K562 (cell line): ENCODE measurements at regions not wholly inside any gene's neighbourhood (a gene's known extent, or its start where the extent isn't known, plus 50 kb on each side); places are given as distances from the start of the nearest gene placed in this dataset.

Source experiments
- CHCHD3 ChIP-seq: fragments of 250-450 bp; sonication (Bioruptor Pico); IDR thresholded peaks from 2 replicates; pipeline ENCODE4 v2.1.2; 2022; ENCODE audit warnings: mild to moderate bottlenecking
- GATA2 ChIP-seq: sonication (generic); formaldehyde crosslinking; IDR thresholded peaks from 2 replicates; pipeline ENCODE4 v1.4.0; 2020; ENCODE audit warnings: mild to moderate bottlenecking, missing genetic modification reagents
- GTF2E2 ChIP-seq: fragments of 200-800 bp; sonication (Bioruptor generic); IDR thresholded peaks from 2 replicates; pipeline ENCODE4 v1.6.1; 2016; ENCODE audit warnings: missing genetic modification characterization, missing compliant biosample characterization
- ILK ChIP-seq: fragments of 450-650 bp; IDR thresholded peaks from 2 replicates; pipeline ENCODE4 v1.6.1; 2016; ENCODE audit warnings: missing genetic modification characterization, low read depth, mild to moderate bottlenecking, missing compliant biosample characterization, moderate library complexity, borderline replicate concordance
- NELFE ChIP-seq: IDR thresholded peaks from 2 replicates; pipeline ENCODE4 v1.6.1; 2011; ENCODE audit warnings: mild to moderate bottlenecking; ENCODE audit not compliant: insufficient read depth, insufficient read length
- NEUROD1 ChIP-seq: fragments of 150-350 bp; IDR thresholded peaks from 2 replicates; pipeline ENCODE4 v1.6.1; 2014; ENCODE audit warnings: borderline replicate concordance, low read length, low read depth; ENCODE audit not compliant: partially characterized antibody
- POLR2A ChIP-seq: fragments of 450-650 bp; conservative IDR thresholded peaks from 2 replicates; pipeline ENCODE4 v1.6.1; 2016
- POLR2AphosphoS2 ChIP-seq: IDR thresholded peaks from 2 replicates; pipeline ENCODE4 v1.6.1; 2012; ENCODE audit warnings: low read length, improper control_type of control experiment
- POLR2B ChIP-seq: fragments of 450-650 bp; IDR thresholded peaks from 2 replicates; pipeline ENCODE4 v1.6.1; 2018; ENCODE audit warnings: low read depth; ENCODE audit not compliant: partially characterized antibody
- SIN3B ChIP-seq: fragments of 450-650 bp; IDR thresholded peaks from 2 replicates; pipeline ENCODE4 v1.6.1; 2017; ENCODE audit warnings: low read depth, mild to moderate bottlenecking, moderate library complexity
- SMARCA5 ChIP-seq: fragments of 450-650 bp; IDR thresholded peaks from 2 replicates; pipeline ENCODE4 v1.6.1; 2016
- YY1 ChIP-seq, 3 experiments: IDR thresholded peaks; 2 replicates each; pipeline ENCODE4 v1.6.1; 2011; ENCODE audit warnings: low read length in 2 of 3, mild to moderate bottlenecking in 2 of 3, moderate library complexity in 2 of 3, borderline replicate concordance in 1 of 3, control low read depth in 1 of 3, low read depth in 1 of 3; ENCODE audit not compliant: insufficient read depth in 3 of 3, insufficient replicate concordance in 2 of 3, control insufficient read depth in 1 of 3, insufficient read length in 1 of 3; ENCODE audit errors: extremely low read depth in 1 of 3
- ZFPM2 ChIP-seq: fragments of 250-450 bp; sonication (Bioruptor Pico); IDR thresholded peaks from 2 replicates; pipeline ENCODE4 v1.5.1; 2022; ENCODE audit warnings: mild to moderate bottlenecking
- ZNF282 ChIP-seq: sonication (generic); formaldehyde crosslinking; IDR thresholded peaks from 2 replicates; pipeline ENCODE4 v1.8.1; 2023; ENCODE audit warnings: missing genetic modification reagents
- ZNF668 ChIP-seq: fragments of 250-450 bp; sonication (Bioruptor Pico); IDR thresholded peaks from 2 replicates; pipeline ENCODE4 v1.8.0; 2022; ENCODE audit warnings: mild to moderate bottlenecking, inconsistent platforms
- TF ChIP-seq, protein P1 (sequence below): sonication (generic); formaldehyde crosslinking; IDR thresholded peaks from 2 replicates; pipeline ENCODE4 v1.9.0; 2022; ENCODE audit warnings: mild to moderate bottlenecking, missing genetic modification reagents
- TF ChIP-seq, protein P2 (sequence below): fragments of 450-650 bp; formaldehyde crosslinking; IDR thresholded peaks from 2 replicates; pipeline ENCODE4 v1.4.0; 2020; ENCODE audit warnings: mild to moderate bottlenecking, moderate library complexity
- TF ChIP-seq, protein P3 (sequence below): fragments of 450-650 bp; IDR thresholded peaks from 2 replicates; pipeline ENCODE4 v1.6.1; 2017; ENCODE audit warnings: mild to moderate bottlenecking, moderate library complexity
- TF ChIP-seq, protein P4 (sequence below): sonication (generic); formaldehyde crosslinking; IDR thresholded peaks from 2 replicates; pipeline ENCODE4 v1.8.0; 2022; ENCODE audit warnings: mild to moderate bottlenecking, low read depth, missing genetic modification reagents
- TF ChIP-seq, protein P5 (sequence below): fragments of 450-650 bp; formaldehyde crosslinking; IDR thresholded peaks from 2 replicates; pipeline ENCODE4 v1.4.0; 2020; ENCODE audit warnings: mild to moderate bottlenecking, mixed read lengths
- TF ChIP-seq, protein P6 (sequence below): sonication (generic); formaldehyde crosslinking; IDR thresholded peaks from 2 replicates; pipeline ENCODE4 v1.8.0; 2022; ENCODE audit warnings: mild to moderate bottlenecking, missing genetic modification reagents

DNA sequence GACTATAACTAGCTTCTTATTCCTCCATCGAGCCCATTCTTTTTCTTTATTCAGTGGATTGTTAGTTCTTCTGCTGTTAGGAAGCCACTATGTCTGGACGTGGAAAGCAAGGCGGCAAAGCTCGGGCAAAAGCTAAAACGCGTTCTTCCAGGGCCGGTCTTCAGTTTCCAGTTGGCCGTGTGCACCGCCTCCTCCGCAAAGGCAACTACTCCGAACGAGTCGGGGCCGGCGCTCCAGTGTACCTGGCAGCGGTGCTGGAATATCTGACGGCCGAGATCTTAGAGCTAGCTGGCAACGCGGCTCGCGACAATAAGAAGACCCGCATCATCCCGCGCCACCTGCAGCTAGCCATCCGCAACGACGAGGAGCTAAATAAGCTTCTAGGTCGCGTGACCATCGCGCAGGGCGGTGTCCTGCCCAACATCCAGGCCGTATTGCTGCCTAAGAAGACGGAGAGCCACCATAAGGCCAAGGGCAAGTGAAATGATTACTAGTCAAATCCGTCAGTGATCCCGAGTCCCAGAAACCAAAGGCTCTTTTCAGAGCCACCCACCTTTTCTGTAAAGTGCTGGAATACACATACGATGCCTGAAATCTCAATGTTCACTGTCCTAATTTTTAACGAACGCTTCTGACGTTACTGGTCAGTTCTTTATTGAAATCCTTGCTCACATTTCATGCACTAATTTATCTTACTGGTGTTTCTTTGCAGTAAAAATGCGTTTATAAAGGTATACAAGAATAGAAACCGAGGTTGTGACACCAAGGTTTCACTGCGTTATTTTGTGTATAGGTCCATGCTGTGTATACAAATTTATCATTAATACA lies 129.9 kb downstream of the HFE start (continued):
- TF ChIP-seq SIN3B = no peak
- TF ChIP-seq ZNF668 = 0 out of 2 replicates have a peak, but pooled peaks have one; percentile 31
- TF ChIP-seq, protein P1, sequence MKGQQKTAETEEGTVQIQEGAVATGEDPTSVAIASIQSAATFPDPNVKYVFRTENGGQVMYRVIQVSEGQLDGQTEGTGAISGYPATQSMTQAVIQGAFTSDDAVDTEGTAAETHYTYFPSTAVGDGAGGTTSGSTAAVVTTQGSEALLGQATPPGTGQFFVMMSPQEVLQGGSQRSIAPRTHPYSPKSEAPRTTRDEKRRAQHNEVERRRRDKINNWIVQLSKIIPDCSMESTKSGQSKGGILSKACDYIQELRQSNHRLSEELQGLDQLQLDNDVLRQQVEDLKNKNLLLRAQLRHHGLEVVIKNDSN = peak; percentile 90
- TF ChIP-seq NEUROD1 = peak; percentile 6
- TF ChIP-seq GTF2E2 (tag) = peak; percentile 99
- peak; percentile 100 for TF ChIP-seq POLR2A
- 0 out of 2 replicates have a peak, but pooled peaks have one; percentile 62 for TF ChIP-seq ZNF282
- peak; percentile 45 for TF ChIP-seq SMARCA5
- TF ChIP-seq ZFPM2 (CRISPR knock-in tag) = peak; percentile 77; the same call in 1 of the 2 replicates
- TF ChIP-seq YY1 (IDR thresholded peaks at IDR 0.05; ENCODE audit: borderline replicate concordance in 1 of 3, control insufficient read depth in 1 of 3, extremely low read depth in 1 of 3, insufficient read depth in 3 of 3, insufficient read length in 1 of 3, insufficient replicate concordance in 2 of 3, low read depth in 1 of 3, low read length in 2 of 3) = peak in 2 of 3 experiments; percentile 66
- peak; percentile 95 for TF ChIP-seq CHCHD3 (CRISPR knock-in tag)
- TF ChIP-seq, protein P2, sequence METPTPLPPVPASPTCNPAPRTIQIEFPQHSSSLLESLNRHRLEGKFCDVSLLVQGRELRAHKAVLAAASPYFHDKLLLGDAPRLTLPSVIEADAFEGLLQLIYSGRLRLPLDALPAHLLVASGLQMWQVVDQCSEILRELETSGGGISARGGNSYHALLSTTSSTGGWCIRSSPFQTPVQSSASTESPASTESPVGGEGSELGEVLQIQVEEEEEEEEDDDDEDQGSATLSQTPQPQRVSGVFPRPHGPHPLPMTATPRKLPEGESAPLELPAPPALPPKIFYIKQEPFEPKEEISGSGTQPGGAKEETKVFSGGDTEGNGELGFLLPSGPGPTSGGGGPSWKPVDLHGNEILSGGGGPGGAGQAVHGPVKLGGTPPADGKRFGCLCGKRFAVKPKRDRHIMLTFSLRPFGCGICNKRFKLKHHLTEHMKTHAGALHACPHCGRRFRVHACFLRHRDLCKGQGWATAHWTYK (CRISPR knock-in tag) = no peak
- TF ChIP-seq NELFE = no peak
- TF ChIP-seq, protein P3, sequence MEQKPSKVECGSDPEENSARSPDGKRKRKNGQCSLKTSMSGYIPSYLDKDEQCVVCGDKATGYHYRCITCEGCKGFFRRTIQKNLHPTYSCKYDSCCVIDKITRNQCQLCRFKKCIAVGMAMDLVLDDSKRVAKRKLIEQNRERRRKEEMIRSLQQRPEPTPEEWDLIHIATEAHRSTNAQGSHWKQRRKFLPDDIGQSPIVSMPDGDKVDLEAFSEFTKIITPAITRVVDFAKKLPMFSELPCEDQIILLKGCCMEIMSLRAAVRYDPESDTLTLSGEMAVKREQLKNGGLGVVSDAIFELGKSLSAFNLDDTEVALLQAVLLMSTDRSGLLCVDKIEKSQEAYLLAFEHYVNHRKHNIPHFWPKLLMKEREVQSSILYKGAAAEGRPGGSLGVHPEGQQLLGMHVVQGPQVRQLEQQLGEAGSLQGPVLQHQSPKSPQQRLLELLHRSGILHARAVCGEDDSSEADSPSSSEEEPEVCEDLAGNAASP = no peak
- TF ChIP-seq, protein P4, sequence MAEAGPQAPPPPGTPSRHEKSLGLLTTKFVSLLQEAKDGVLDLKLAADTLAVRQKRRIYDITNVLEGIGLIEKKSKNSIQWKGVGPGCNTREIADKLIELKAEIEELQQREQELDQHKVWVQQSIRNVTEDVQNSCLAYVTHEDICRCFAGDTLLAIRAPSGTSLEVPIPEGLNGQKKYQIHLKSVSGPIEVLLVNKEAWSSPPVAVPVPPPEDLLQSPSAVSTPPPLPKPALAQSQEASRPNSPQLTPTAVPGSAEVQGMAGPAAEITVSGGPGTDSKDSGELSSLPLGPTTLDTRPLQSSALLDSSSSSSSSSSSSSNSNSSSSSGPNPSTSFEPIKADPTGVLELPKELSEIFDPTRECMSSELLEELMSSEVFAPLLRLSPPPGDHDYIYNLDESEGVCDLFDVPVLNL (CRISPR knock-in tag) = 0 out of 2 replicates have a peak, but pooled peaks have one; percentile 53
- TF ChIP-seq POLR2AphosphoS2 = peak; percentile 89
- TF ChIP-seq ILK = no peak
- TF ChIP-seq, protein P5, sequence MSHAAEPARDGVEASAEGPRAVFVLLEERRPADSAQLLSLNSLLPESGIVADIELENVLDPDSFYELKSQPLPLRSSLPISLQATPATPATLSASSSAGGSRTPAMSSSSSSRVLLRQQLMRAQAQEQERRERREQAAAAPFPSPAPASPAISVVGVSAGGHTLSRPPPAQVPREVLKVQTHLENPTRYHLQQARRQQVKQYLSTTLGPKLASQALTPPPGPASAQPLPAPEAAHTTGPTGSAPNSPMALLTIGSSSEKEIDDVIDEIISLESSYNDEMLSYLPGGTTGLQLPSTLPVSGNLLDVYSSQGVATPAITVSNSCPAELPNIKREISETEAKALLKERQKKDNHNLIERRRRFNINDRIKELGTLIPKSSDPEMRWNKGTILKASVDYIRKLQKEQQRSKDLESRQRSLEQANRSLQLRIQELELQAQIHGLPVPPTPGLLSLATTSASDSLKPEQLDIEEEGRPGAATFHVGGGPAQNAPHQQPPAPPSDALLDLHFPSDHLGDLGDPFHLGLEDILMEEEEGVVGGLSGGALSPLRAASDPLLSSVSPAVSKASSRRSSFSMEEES = peak; percentile 51
- TF ChIP-seq, protein P6, sequence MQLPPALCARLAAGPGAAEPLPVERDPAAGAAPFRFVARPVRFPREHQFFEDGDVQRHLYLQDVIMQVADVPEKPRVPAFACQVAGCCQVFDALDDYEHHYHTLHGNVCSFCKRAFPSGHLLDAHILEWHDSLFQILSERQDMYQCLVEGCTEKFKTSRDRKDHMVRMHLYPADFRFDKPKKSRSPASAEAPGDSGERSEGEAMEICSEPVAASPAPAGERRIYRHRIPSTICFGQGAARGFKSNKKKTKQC = peak; percentile 95
- TF ChIP-seq POLR2B = peak; percentile 98
- peak; percentile 66 for TF ChIP-seq GATA2
